ENCODE measurements at regions not wholly inside any gene's neighbourhood (a gene's known extent, or its start where the extent isn't known, plus 50 kb on each side); places are given as distances from the start of the nearest gene placed in this dataset.

DNA sequence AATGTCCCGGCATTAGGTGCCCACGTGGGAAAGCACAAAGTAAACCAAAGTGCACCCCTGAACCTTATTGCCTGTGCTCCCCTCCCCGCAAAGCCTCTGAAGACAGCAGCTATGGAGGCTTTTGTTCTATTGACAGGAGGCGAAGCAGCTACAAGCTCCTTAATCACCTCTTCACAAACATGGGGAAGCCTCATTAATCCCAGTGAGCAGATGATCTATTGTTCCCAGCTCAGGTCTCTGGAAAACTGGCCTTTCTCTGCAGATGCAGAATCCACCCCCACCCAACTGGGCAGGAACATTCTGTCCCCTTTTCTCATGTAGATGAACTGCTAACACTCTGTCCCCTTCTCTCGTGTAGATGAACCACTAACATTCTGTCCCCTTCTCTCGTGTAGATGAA, 190.5 kb upstream of the CSF3R start:
- Mint-ChIP-seq H3K4me1 (ENCODE audit: low read depth, unreplicated experiment) (no peaks in the 10 kb centered on the region), H3K36me3 (ENCODE audit: insufficient read depth, unreplicated experiment) (no peaks in the 10 kb centered on the region), H3K4me3 (ENCODE audit: low read depth, unreplicated experiment) (no peak overlapping the region), H3K27me3 (ENCODE audit: unreplicated experiment) (peaks cover 14% of the 10 kb centered on the region), H3K27ac (ENCODE audit: unreplicated experiment) (no peak overlapping the region), H3K9me3 (ENCODE audit: low read depth, unreplicated experiment) (no peaks in the 10 kb centered on the region)
- TF ChIP-seq, protein P1, sequence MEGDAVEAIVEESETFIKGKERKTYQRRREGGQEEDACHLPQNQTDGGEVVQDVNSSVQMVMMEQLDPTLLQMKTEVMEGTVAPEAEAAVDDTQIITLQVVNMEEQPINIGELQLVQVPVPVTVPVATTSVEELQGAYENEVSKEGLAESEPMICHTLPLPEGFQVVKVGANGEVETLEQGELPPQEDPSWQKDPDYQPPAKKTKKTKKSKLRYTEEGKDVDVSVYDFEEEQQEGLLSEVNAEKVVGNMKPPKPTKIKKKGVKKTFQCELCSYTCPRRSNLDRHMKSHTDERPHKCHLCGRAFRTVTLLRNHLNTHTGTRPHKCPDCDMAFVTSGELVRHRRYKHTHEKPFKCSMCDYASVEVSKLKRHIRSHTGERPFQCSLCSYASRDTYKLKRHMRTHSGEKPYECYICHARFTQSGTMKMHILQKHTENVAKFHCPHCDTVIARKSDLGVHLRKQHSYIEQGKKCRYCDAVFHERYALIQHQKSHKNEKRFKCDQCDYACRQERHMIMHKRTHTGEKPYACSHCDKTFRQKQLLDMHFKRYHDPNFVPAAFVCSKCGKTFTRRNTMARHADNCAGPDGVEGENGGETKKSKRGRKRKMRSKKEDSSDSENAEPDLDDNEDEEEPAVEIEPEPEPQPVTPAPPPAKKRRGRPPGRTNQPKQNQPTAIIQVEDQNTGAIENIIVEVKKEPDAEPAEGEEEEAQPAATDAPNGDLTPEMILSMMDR (IDR thresholded peaks at IDR 0.05; ENCODE audit: unreplicated experiment), result no peak
- DNase-seq, result no peak
- BruUV-seq (replicated peaks), result no TSS peak
- intact Hi-C loops (cut with micrococcal nuclease; ENCODE audit: unreplicated experiment), result no loop called here
- CTCF ChIA-PET, result no interaction called here

DNA sequence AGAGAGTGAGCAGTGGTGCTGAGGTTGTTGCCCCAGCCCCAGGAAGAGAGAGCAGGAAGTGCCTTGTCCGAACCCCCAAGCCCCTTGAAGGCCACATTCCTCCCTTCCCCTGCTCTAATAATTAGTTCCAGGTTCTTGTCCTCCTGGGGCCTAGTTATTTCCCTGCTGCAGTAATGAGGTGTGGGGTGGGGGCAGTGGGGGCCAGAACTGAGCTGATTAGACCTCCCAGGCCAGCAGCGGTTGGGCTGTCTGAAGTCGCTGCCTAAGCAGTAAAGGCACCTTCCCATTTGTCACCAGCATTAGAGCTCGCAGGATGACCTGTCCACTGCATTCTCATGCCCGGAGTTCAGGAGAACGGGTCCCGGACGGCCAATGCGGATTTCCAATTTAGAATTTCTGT, 186.5 kb upstream of the CSF3R start:
- intact Hi-C loops (cut with micrococcal nuclease; ENCODE audit: unreplicated experiment), result no loop called here
- Mint-ChIP-seq H3K27me3 (ENCODE audit: unreplicated experiment) (no peaks in the 10 kb centered on the region), H3K4me3 (ENCODE audit: low read depth, unreplicated experiment) (no peak overlapping the region), H3K4me1 (ENCODE audit: low read depth, unreplicated experiment) (no peaks in the 10 kb centered on the region), H3K36me3 (ENCODE audit: insufficient read depth, unreplicated experiment) (no peaks in the 10 kb centered on the region), H3K9me3 (ENCODE audit: low read depth, unreplicated experiment) (no peaks in the 10 kb centered on the region), H3K27ac (ENCODE audit: unreplicated experiment) (no peak overlapping the region)
- CTCF ChIA-PET, result interaction anchor here (0.6 kb wide), 1 partner anchor 930 kb away, joined by 6 read pairs; no protein-coding TSS in a partner anchor
- no TSS peak for BruUV-seq (replicated peaks)
- no peak for DNase-seq
- TF ChIP-seq, protein P1 (IDR thresholded peaks at IDR 0.05; ENCODE audit: unreplicated experiment), result no peak

DNA sequence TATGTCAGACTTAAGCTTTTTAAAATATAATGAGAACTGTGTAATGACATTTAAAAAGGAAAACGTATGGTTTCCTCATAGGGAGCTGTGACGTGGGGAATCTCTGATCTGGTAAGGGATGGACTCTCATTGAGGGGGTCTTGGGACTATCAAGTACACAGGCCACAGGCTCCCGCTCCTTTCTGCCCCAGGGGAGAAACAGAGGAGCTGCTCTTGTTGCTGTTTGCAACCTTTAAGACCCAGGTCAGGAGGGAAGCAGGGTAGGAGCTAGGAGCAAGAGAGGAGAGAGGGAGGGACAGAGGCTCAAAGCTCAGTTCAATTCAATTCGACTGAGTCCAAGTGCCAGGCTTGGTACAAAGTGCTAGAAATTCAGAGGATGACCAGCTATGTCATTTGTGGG, 185.1 kb upstream of the CSF3R start:
- BruUV-seq (replicated peaks), result no TSS peak
- Mint-ChIP-seq H3K4me3 (ENCODE audit: low read depth, unreplicated experiment) (no peak overlapping the region), H3K27ac (ENCODE audit: unreplicated experiment) (no peak overlapping the region), H3K36me3 (ENCODE audit: insufficient read depth, unreplicated experiment) (no peaks in the 10 kb centered on the region), H3K4me1 (ENCODE audit: low read depth, unreplicated experiment) (no peaks in the 10 kb centered on the region), H3K9me3 (ENCODE audit: low read depth, unreplicated experiment) (no peaks in the 10 kb centered on the region), H3K27me3 (ENCODE audit: unreplicated experiment) (peaks cover 2% of the 10 kb centered on the region)
- TF ChIP-seq, protein P1 (IDR thresholded peaks at IDR 0.05; ENCODE audit: unreplicated experiment), result no peak
- DNase-seq, result no peak
- CTCF ChIA-PET, result no interaction called here
- intact Hi-C loops (cut with micrococcal nuclease; ENCODE audit: unreplicated experiment), result no loop called here

DNA sequence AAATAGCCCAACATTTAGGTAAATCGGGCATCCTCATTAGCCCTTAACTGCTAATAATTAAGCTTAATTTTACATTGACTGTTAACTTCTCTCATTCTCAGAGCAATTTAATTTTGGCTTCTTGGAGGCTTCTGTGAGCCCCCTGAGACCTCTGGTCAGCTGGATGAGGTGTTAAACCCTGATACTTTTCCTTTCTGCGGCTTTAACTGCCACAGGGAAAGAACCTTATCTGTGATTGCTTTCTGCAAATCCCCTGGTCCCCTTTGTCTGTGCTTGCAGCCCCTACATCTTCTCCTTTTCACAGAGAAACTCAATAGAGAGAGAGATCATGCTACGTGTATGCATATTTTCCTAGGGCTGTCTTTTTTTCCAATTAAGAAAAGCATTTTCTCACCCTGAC, 184.5 kb upstream of the CSF3R start:
- H3K27ac Mint-ChIP-seq (ENCODE audit: unreplicated experiment), result no peak overlapping the region
- no TSS peak for BruUV-seq (replicated peaks)
- intact Hi-C loops (cut with micrococcal nuclease; ENCODE audit: unreplicated experiment), result no loop called here
- TF ChIP-seq, protein P1 (IDR thresholded peaks at IDR 0.05; ENCODE audit: unreplicated experiment), result no peak
- peaks cover 7% of the 10 kb centered on the region for H3K27me3 Mint-ChIP-seq (ENCODE audit: unreplicated experiment)
- no peaks in the 10 kb centered on the region for H3K9me3 Mint-ChIP-seq (ENCODE audit: low read depth, unreplicated experiment)
- no peaks in the 10 kb centered on the region for H3K4me1 Mint-ChIP-seq (ENCODE audit: low read depth, unreplicated experiment)
- no peak for DNase-seq
- no peak overlapping the region for H3K4me3 Mint-ChIP-seq (ENCODE audit: low read depth, unreplicated experiment)
- CTCF ChIA-PET, result no interaction called here
- H3K36me3 Mint-ChIP-seq (ENCODE audit: insufficient read depth, unreplicated experiment), result no peaks in the 10 kb centered on the region

All from Calu3 (cell line).